HG02885 (cell line): ENCODE measurements at regions not wholly inside any gene's neighbourhood (a gene's known extent, or its start where the extent isn't known, plus 50 kb on each side); places are given as distances from the start of the nearest gene placed in this dataset.

Source experiments
- ATAC-seq: cut with Tn5 transposase; IDR thresholded peaks from one replicate; pipeline ENCODE4 v1.9.1; 2021; ENCODE audit warnings: mild to moderate bottlenecking; ENCODE audit not compliant: unreplicated experiment, poor library complexity

DNA sequence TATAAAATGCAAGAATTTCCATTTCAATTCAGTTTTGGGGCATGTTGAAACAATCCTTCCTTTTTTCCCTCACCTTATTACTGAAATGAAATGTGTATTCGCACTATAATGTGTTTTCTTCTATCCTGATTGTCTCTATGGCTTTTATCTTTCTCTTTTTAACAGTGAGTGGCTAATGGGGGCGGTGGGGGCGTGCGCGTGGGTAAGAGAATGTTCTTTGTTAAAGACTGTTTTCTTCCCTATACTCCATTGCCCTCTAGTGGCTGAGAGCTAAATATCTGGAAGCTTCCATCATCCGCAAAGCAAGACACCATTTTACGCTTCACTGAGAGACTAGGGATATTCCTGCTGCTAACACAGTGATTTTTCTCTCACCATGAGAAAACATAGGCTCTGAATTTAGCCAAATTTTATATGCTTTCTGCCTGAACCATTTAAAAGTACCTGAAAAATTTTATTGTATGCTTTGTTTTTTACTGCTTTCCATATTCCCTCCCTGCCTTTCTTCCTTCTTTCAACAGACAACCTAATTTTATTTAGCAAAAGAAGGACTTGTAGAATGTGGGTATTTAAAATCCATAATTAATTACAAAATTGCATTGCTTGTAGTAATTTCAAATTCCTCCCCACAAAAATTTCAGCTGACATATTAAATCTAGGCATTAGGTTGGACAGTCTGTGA is 194.0 kb downstream of the GASK1B start:
- ATAC-seq, result peak; percentile 96

DNA sequence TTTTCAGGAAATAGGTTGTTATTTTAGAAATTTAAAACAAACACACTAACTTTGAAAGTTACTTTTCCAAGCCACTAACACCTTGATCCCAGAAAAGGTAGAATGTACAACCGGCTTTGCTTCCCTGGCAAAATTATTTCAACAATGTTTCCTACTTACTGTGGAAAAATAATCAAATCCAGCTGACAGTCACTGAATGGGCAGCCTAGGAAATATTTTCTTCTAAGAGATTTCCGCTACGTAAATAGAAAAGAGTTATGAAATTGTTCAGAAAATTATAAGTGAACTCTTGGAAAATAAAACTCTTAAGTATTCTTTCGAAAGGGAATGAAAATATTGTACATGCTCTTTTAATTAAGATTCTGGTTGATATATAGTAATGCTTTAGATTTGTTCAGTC is 195.7 kb downstream of the GASK1B start:
- no peak for ATAC-seq

DNA sequence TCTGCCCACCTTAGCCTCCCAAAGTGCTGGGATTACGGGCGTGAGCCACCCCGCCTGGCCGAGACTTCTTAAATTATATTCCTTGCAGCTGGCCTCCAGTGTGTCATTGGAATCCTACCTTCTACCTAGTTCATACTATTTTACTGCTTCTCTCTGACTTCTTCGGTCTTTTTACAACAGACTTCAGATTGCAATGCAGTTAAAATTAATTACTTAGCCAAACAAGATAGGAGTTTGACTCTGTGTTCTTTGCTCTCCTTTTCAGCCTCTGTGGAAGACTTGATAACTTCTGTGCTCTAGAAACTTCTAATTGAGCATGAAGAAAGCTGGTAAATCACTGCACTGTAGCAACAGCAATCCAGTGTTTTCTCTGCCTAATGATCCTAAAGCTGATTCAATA is 199.5 kb downstream of the GASK1B start:
- ATAC-seq, result no peak

DNA sequence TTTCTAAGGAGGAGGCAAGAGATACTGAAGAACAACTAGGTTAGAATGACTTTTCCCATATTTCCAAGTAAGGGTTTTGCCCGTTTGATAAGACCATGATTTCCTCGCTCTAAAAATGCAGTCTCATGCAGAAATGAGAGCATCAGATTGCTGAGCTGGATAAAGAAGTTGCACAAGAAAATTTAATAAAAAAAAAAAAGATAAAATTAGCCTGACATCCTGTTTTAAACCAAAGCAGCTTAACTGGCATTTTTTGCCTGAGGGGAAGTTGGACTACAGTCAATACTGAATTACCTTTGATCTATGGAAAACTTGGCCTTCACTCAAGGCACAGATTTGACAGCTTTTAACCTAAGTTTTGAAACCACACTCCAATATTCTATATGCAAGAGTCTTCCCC is 208.4 kb downstream of the GASK1B start:
- ATAC-seq, result no peak

GRCh38 chr4:157961229-157961990 is 211.4 kb downstream of the GASK1B start:
- no peak for ATAC-seq

GRCh38 chr4:157957905-157958304 is 214.9 kb downstream of the GASK1B start:
- ATAC-seq, result no peak

- ATAC-seq, result no peak
Observed at GRCh38 chr4:157942017-157942416, 230.8 kb downstream of the GASK1B start.

DNA sequence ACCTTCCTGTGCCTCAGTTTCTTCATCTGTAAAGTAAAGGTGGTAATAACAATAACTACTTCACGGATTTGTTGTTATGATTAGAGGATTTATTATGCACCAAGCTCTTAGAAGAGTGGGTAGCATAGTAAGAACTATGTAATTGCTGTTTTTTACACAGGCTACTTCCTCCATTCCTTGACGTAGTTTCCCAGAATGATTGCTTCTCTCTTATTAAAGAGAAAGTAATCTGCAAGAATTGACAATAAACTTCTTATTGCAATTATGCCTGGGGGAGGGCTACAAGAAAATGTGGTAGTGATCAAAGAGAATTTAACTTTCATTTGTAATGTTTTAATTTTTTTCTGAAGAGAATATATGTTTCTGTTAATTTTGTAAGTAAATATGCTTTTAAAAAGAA is 238.7 kb downstream of the GASK1B start:
- no peak for ATAC-seq

DNA sequence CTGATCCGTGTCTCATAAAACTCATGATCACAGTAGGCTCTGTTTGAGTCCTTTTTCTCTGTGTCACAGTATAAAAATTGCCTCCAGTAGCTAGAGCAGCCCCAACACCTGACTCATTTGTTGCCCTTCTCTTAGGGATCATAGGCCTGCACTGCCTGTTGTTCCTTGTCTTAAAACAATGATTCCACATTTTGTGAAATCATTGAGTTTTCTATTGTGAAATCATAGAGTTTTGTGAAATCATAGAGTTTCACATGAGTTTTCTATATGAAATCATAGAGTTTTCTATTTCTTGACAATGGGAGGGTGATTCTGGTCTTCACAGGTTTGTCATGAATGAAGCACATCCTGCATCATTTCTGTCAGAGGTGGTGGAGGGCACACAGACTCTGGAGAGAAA is 239.9 kb downstream of the GASK1B start:
- ATAC-seq, result no peak

GRCh38 chr4:157929486-157929885 is 243.3 kb downstream of the GASK1B start:
- ATAC-seq, result no peak

- ATAC-seq, result no peak
Observed at GRCh38 chr4:157918036-157918832, 254.6 kb downstream of the GASK1B start.

GRCh38 chr4:157912212-157912611 is 260.6 kb downstream of the GASK1B start:
- no peak for ATAC-seq

DNA sequence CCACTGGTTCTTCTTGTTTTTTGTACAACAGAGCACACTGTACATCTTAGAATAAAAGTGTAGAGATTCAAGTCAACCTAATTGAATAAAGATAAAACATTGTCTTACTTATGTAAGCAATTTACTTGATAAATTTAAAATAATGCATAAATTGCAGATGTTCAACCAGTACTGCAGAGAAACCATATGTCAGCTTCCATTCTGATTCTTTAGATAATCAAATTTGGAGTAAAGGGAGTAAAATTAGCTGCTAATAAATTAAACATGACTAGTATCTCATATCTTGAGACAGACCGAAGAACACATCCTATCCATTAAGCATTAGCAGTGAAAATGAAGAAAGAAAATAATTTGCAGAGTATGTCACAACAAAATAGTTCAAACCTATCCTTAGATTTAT is 261.2 kb downstream of the GASK1B start:
- ATAC-seq, result no peak

GRCh38 chr4:157908691-157909090 is 264.1 kb downstream of the GASK1B start:
- no peak for ATAC-seq

DNA sequence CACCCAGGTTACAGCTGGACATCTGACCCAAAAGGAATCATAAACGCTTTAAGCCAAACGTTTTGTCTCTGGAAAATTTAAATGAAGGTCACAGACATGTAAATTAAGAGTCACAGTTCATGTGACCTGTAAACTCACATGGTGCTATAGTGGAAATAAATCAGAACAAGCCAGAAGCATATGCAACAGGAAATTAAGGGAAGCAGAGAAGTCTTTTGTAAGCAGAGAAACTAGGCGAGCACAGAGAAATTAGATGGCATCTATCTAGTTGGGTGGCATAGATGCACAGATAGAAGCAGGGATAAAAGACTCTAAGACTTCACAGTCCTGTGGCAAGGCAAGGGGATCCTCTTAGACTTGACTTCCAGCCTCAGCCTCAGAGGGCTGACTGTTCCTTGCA is 264.8 kb downstream of the GASK1B start:
- ATAC-seq, result no peak

DNA sequence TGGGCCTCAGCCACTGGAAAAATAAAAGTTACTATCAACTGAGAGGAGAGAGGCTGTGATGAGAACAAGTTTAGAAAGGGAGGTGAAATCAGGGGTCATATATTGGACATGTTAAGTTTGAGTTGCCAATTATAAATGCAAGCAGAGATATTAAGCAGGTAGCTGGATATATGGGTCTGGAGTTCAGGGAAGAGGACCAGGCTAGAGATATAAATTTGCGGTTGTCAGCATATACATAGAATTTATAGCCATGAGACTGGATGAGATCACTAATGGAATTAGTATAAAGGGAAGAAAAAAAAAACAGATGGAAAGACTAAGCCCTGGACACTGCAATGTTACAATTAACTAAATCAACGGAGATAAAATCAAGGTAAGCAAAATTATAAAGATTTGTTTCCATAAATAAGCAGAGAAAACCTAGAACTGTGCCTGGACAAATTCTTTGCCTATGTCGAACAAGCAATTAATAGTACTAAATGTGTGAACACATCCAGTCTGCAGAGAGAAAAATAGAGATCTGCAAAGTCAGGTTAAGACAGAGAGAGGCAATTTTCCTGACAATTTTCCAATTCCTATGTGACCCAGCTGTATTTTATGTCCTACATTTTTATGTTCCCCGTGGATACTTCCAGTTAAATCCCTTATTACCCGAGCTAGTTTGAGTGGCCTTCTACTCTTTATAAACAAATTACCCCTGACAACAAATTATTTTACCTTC is 265.4 kb downstream of the GASK1B start:
- no peak for ATAC-seq

GRCh38 chr4:157898836-157899605 is 273.8 kb downstream of the GASK1B start:
- no peak for ATAC-seq

DNA sequence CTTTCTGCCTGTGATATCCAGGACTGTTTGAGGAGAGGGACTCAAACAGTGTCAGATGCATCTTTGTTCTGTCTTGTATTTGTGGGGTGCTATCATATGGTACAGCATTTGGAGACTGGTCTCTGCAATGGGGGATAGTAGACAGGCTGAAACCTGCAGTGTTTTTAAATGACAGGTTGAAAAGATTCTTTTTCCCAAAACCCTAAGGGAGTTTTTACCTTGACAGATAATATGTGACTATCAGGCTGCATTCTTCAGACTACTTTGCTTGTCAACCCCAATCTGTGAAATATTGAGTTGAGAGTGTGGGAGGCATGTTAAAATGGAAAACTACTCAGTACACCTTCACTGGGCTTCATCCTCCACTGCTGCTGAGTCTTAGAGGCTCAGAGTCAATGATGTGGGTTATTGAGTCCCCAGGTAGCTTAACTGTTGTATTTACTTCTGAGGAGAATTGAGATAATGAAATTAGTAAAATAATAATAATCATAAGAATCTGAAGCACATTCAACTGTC is 274.9 kb downstream of the GASK1B start:
- no peak for ATAC-seq

GRCh38 chr4:157896726-157897125 is 276.1 kb downstream of the GASK1B start:
- no peak for ATAC-seq

DNA sequence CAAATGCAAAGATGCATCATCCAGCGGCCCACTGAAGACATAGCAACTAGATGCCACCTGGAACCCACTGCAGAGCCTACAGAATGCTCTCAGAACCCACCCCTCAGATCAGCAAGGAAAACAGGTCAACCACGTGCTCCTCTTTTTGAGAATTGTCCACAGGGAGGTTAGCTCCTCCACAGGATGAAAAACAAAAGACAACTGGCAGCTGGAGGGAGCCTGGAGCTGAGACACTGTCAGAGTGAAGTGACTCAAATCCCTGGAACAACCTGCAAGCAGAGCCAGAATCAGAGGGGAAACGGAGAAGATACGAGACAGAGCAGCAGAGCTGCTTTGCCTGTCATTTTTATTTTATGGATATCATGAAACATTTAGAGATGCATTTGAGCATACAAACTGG is 277.6 kb downstream of the GASK1B start:
- no peak for ATAC-seq
